AG20443 (cell line): ENCODE measurements at regions not wholly inside any gene's neighbourhood (a gene's known extent, or its start where the extent isn't known, plus 50 kb on each side); places are given as distances from the start of the nearest gene placed in this dataset.
"Not testable (repeated sequence)": the region's sequence is repeated elsewhere in the genome, so short reads cannot be mapped to it uniquely, and the experiment has no call there.

Experiments used
- DNase-seq: peaks from one replicate; pipeline ENCODE4 v3.0.0; 2012; ENCODE audit warnings: low spot score, mixed read lengths

GRCh38 chr4:104330125-104330905 is 164.4 kb downstream of the CXXC4 start:
- DNase-seq: no peak

GRCh38 chr4:104326991-104327694 is 167.6 kb downstream of the CXXC4 start:
- DNase-seq: not testable (repeated sequence)

GRCh38 chr4:104302731-104303130 is 192.0 kb downstream of the CXXC4 start:
- no peak for DNase-seq

GRCh38 chr4:104294811-104295210 is 199.9 kb downstream of the CXXC4 start:
- DNase-seq: no peak

- no peak for DNase-seq
Observed at GRCh38 chr4:104286867-104287266, 207.8 kb downstream of the CXXC4 start.

- DNase-seq: no peak
Observed at GRCh38 chr4:104283303-104283702, 211.4 kb downstream of the CXXC4 start.

GRCh38 chr4:104279744-104280143 is 214.9 kb downstream of the CXXC4 start:
- no peak for DNase-seq

- no peak for DNase-seq
Observed at GRCh38 chr4:104272966-104273365, 221.7 kb downstream of the CXXC4 start.

GRCh38 chr4:104269603-104270002 is 225.1 kb downstream of the CXXC4 start:
- not testable (repeated sequence) for DNase-seq

- DNase-seq: no peak
Observed at GRCh38 chr4:104263100-104263499, 231.6 kb downstream of the CXXC4 start.

GRCh38 chr4:104262678-104263077 is 232.0 kb downstream of the CXXC4 start:
- no peak for DNase-seq

- DNase-seq: no peak
Observed at GRCh38 chr4:104248726-104249125, 246.0 kb downstream of the CXXC4 start.

- DNase-seq: no peak
Observed at GRCh38 chr4:104235967-104236366, 258.7 kb downstream of the CXXC4 start.

GRCh38 chr4:104217526-104217925 is 277.2 kb downstream of the CXXC4 start:
- DNase-seq: no peak

GRCh38 chr4:104211657-104212056 is 283.0 kb downstream of the CXXC4 start:
- no peak for DNase-seq

GRCh38 chr4:104210420-104210819 is 284.3 kb downstream of the CXXC4 start:
- no peak for DNase-seq

- DNase-seq: no peak
Observed at GRCh38 chr4:104206784-104207183, 287.9 kb downstream of the CXXC4 start.

GRCh38 chr4:104205116-104205515 is 289.6 kb downstream of the CXXC4 start:
- no peak for DNase-seq

- no peak for DNase-seq
Observed at GRCh38 chr4:104188301-104188700, 306.4 kb downstream of the CXXC4 start.

- no peak for DNase-seq
Observed at GRCh38 chr4:104169437-104169836, 325.3 kb downstream of the CXXC4 start.

- DNase-seq: no peak
Observed at GRCh38 chr4:104166749-104167148, 327.9 kb downstream of the CXXC4 start.

- no peak for DNase-seq
Observed at GRCh38 chr4:104163820-104164219, 330.9 kb downstream of the CXXC4 start.

GRCh38 chr4:104146048-104146447 is 348.6 kb downstream of the CXXC4 start:
- no peak for DNase-seq

- no peak for DNase-seq
Observed at GRCh38 chr4:104138116-104138515, 356.6 kb downstream of the CXXC4 start.
